ENCODE measurements at regions not wholly inside any gene's neighbourhood (a gene's known extent, or its start where the extent isn't known, plus 50 kb on each side); places are given as distances from the start of the nearest gene placed in this dataset.

DNA sequence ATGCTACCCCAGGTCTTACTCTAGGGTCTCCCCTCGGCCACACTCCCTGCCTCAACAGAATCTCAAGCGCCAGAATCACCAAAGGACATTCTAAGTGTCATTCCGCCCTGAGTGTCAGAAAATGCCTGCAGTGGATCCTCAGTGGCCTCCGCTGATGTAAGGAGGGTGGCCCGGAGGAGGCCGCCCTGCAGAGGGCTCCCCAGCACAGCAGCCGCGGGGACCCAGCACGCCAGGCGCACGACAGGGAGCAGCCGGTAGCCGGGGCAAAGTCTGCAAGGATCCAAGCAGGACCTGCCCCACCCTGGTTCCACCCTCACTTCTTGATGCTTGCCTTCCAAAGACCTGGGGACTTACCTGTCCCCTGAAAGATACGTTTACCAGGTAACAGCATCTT lies 54.2 kb upstream of the ID2 start:
- H3K9me3 ChIP-seq: no peaks in the 10 kb centered on the region
- DNase-seq (no peak), ATAC-seq (no peak)
- in situ Hi-C loops (cut with MboI; ENCODE audit: low sequenced_read_pairs in 4 of 4): no loop called here
- H3K36me3 ChIP-seq: no peaks in the 10 kb centered on the region
- TF ChIP-seq, protein P1, sequence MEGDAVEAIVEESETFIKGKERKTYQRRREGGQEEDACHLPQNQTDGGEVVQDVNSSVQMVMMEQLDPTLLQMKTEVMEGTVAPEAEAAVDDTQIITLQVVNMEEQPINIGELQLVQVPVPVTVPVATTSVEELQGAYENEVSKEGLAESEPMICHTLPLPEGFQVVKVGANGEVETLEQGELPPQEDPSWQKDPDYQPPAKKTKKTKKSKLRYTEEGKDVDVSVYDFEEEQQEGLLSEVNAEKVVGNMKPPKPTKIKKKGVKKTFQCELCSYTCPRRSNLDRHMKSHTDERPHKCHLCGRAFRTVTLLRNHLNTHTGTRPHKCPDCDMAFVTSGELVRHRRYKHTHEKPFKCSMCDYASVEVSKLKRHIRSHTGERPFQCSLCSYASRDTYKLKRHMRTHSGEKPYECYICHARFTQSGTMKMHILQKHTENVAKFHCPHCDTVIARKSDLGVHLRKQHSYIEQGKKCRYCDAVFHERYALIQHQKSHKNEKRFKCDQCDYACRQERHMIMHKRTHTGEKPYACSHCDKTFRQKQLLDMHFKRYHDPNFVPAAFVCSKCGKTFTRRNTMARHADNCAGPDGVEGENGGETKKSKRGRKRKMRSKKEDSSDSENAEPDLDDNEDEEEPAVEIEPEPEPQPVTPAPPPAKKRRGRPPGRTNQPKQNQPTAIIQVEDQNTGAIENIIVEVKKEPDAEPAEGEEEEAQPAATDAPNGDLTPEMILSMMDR (IDR thresholded peaks at IDR 0.05 in 4 of 5, conservative IDR thresholded peaks at IDR 0.05 in 1 of 5): no peak
- no peak for TF ChIP-seq POLR2A (IDR thresholded peaks at IDR 0.05)
- no peaks in the 10 kb centered on the region for H3K27me3 ChIP-seq
- intact Hi-C loops (cut with DNase I; ENCODE audit: low total_unique reads): no loop called here
- no peak overlapping the region for H3K4me3 ChIP-seq
- H3K4me1 ChIP-seq: no peaks in the 10 kb centered on the region
- no peak overlapping the region for H3K27ac ChIP-seq

DNA sequence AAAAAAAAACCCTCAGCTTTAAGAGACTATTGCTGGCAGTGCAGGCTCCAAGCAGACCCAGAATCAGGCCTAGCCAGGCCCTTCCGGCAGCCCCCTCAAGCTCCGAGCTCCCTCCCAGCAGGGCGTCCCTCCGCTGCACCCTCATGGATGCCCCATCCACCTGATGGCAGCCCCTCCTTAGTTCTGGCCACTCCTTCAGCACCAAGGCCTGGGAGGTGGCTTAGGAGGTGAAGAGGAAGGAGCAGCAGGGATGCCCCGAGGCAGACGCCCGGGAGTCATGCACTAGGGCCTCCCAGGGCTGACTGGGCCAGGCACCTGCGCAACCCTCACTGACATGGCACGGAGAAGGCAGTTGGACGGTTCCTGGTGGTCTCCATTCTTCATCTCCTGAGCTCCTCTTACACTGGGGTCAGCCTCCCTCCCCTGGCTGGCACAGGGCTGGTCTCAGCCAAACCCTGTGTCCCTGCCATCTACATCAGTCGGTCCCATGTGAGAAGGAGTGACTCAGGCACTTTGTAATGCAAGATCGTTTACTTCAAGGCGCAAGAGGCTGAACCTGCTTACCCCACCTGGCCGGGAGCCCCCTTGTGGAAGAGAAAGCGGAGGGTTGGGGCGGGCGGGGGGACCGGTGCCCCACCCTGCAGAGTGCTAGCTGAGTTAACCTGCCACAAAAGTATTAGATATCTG lies 53.5 kb upstream of the ID2 start:
- ATAC-seq (no peak), DNase-seq (peak in 1 of 2 donors; percentile 7)
- Histone ChIP-seq H3K9me3 (no peaks in the 10 kb centered on the region), H3K4me3 (no peak overlapping the region), H3K27me3 (no peaks in the 10 kb centered on the region), H3K4me1 (no peaks in the 10 kb centered on the region), H3K27ac (no peak overlapping the region), H3K36me3 (no peaks in the 10 kb centered on the region)
- in situ Hi-C loops (cut with MboI; ENCODE audit: low sequenced_read_pairs in 4 of 4) (no loop called here), intact Hi-C loops (cut with DNase I; ENCODE audit: low total_unique reads) (no loop called here)
- TF ChIP-seq POLR2A (IDR thresholded peaks at IDR 0.05): no peak
- TF ChIP-seq, protein P1 (IDR thresholded peaks at IDR 0.05 in 4 of 5, conservative IDR thresholded peaks at IDR 0.05 in 1 of 5): no peak

DNA sequence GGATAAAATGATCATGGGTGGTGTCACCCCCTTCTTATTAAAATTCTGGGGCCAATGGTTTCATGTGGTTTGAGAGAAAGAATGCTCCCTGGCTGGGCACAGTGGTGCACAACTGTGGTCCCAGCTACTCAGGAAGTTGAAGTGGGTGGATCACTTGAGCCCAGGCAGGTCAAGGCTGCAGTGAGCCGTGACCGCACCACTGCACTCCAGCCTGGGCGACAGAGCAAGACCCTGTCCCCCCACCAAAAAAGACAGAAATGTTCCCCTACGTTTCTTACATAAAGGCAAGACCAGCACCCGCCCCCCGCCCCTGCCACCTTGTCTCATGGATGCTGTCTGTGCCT lies 53.0 kb upstream of the ID2 start:
- ATAC-seq: no peak
- TF ChIP-seq, protein P1 (IDR thresholded peaks at IDR 0.05 in 4 of 5, conservative IDR thresholded peaks at IDR 0.05 in 1 of 5): no peak
- TF ChIP-seq POLR2A (IDR thresholded peaks at IDR 0.05): no peak
- H3K27me3 ChIP-seq: no peaks in the 10 kb centered on the region
- in situ Hi-C loops (cut with MboI; ENCODE audit: low sequenced_read_pairs in 4 of 4): no loop called here
- H3K4me3 ChIP-seq: no peak overlapping the region
- H3K4me1 ChIP-seq: no peaks in the 10 kb centered on the region
- H3K36me3 ChIP-seq: no peaks in the 10 kb centered on the region
- no peak for DNase-seq
- no peaks in the 10 kb centered on the region for H3K9me3 ChIP-seq
- H3K27ac ChIP-seq: no peak overlapping the region
- intact Hi-C loops (cut with DNase I; ENCODE audit: low total_unique reads): no loop called here

DNA sequence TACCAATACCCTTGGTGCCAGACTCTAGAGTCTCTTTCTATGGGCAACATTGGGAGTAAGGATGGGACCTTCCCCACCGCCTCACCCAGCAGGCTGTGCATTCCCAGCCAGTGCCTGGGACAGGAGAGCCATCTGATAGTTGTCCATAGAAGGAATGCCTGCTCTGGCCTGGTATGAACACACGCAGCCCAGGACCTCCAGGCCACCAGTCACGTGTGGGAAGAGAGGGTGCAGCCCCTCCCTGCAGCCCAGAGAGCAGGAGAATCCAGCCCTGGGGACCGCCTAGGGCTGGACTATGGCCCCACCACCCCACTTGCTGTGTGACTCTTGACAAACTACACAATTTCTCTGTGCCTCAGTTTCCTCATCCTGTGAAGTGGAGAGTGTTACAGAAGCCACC lies 52.5 kb upstream of the ID2 start:
- TF ChIP-seq, protein P1 (IDR thresholded peaks at IDR 0.05 in 4 of 5, conservative IDR thresholded peaks at IDR 0.05 in 1 of 5): no peak
- TF ChIP-seq POLR2A (IDR thresholded peaks at IDR 0.05): no peak
- Histone ChIP-seq H3K27ac (no peak overlapping the region), H3K4me3 (no peak overlapping the region), H3K27me3 (no peaks in the 10 kb centered on the region), H3K36me3 (no peaks in the 10 kb centered on the region), H3K4me1 (no peaks in the 10 kb centered on the region), H3K9me3 (no peaks in the 10 kb centered on the region)
- no peak for ATAC-seq
- in situ Hi-C loops (cut with MboI; ENCODE audit: low sequenced_read_pairs in 4 of 4): no loop called here
- intact Hi-C loops (cut with DNase I; ENCODE audit: low total_unique reads): no loop called here
- no peak for DNase-seq
